ENCODE measurements at regions not wholly inside any gene's neighbourhood (a gene's known extent, or its start where the extent isn't known, plus 50 kb on each side); places are given as distances from the start of the nearest gene placed in this dataset.

DNA sequence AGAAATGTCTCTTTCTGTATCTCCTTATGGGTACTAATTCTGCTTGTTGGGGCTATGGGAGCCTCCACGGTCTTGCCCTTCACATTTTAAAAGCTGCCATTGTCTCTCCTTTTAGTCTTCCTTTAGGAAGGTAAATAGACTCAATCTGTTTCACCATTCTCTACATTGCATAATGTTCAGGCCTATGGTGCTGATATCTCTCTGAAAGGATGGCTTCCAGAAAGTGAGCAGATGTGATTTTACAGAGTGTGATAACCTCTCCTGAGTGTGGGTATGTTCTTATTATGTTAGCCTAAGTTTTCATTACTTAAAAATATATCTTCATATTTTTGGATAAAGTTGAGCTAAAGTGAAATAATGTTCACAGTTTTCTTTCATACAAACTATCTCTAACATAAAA lies 254.0 kb upstream of the PITX2 start:
- Histone ChIP-seq H3K36me3 (ENCODE audit: low read depth) (no peaks in the 10 kb centered on the region), H3K4me3 (no peak overlapping the region), H3K4me1 (ENCODE audit: low read depth) (no peaks in the 10 kb centered on the region), H3K9me3 (no peaks in the 10 kb centered on the region)
- ATAC-seq (no peak), DNase-seq (no peak)
- intact Hi-C loops (cut with DNase I, micrococcal nuclease), result no loop called here
- TF ChIP-seq, protein P1, sequence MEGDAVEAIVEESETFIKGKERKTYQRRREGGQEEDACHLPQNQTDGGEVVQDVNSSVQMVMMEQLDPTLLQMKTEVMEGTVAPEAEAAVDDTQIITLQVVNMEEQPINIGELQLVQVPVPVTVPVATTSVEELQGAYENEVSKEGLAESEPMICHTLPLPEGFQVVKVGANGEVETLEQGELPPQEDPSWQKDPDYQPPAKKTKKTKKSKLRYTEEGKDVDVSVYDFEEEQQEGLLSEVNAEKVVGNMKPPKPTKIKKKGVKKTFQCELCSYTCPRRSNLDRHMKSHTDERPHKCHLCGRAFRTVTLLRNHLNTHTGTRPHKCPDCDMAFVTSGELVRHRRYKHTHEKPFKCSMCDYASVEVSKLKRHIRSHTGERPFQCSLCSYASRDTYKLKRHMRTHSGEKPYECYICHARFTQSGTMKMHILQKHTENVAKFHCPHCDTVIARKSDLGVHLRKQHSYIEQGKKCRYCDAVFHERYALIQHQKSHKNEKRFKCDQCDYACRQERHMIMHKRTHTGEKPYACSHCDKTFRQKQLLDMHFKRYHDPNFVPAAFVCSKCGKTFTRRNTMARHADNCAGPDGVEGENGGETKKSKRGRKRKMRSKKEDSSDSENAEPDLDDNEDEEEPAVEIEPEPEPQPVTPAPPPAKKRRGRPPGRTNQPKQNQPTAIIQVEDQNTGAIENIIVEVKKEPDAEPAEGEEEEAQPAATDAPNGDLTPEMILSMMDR (IDR thresholded peaks at IDR 0.05), result no peak

DNA sequence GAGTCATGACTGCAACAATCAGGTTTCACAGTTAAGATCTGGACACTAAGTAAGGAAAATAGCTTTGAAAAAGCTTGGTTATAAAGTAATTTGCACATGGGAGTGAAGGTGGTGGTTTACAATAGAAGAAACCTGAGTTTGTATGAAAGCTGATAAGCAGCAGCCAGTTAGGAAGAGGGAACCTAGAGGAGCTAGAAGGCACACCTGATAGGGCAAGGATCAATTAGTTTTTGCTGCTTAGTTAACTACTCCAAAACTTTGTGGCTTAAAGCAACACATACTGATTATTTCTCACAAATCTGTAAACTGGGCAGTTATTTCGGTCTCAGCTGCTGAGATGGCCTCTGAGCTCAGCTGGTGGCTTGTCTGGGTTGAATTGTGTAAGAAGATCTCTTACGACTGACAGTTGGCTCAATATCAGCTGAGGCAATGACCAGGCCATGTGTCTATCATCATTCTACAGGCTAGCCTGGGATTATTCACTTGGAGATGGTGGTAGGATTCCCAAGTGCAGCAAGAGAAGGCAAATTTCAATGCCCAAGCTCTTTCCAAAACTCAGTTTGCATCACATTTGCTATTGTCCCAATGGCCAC lies 255.0 kb upstream of the PITX2 start:
- H3K9me3 ChIP-seq, result no peaks in the 10 kb centered on the region
- H3K4me3 ChIP-seq, result no peak overlapping the region
- no peaks in the 10 kb centered on the region for H3K4me1 ChIP-seq (ENCODE audit: low read depth)
- DNase-seq, result no peak
- peak; percentile 57 for ATAC-seq
- TF ChIP-seq, protein P1 (IDR thresholded peaks at IDR 0.05), result no peak
- intact Hi-C loops (cut with DNase I, micrococcal nuclease), result no loop called here
- H3K36me3 ChIP-seq (ENCODE audit: low read depth), result no peaks in the 10 kb centered on the region

DNA sequence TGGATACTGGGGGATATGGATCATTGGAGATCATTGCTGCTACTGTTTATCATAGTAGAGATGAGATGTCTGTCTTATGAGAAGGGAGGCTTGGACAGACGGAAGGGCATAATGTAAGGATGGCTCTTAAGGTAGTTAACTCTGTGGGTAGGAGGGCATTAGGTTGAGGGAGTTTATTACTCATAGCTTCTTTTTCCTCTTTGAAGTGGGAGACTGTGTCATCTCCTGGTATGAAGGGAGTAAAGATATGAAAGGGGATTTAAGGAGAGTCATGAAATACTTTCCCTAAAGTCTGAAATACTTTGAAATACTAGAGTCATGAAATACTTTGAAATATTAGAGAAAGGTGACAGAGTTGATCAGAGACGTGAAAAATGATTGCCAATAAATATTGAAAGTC lies 255.5 kb upstream of the PITX2 start:
- intact Hi-C loops (cut with DNase I, micrococcal nuclease), result no loop called here
- H3K9me3 ChIP-seq, result no peaks in the 10 kb centered on the region
- H3K36me3 ChIP-seq (ENCODE audit: low read depth), result no peaks in the 10 kb centered on the region
- ATAC-seq (no peak), DNase-seq (no peak)
- TF ChIP-seq, protein P1 (IDR thresholded peaks at IDR 0.05), result no peak
- no peaks in the 10 kb centered on the region for H3K4me1 ChIP-seq (ENCODE audit: low read depth)
- no peak overlapping the region for H3K4me3 ChIP-seq

DNA sequence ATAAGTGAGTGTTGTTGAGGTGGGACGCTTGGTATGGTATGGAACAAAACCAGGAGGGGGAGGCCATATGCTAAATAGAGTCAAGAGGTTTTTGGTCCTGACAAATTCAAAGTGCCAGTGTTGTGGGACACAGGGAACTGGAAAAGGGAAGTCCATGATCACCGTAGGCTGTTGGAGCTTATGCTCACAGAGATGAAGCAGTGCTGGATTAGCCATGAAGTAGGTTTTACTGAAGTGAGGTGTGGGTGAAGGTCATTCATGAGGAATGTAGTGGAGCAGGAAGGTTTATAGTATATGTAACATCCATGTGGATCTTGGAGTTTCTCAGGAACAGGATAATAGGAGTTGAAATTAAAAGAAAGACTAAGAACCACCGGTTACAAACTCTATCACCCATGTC lies 256.1 kb upstream of the PITX2 start:
- intact Hi-C loops (cut with DNase I, micrococcal nuclease), result no loop called here
- TF ChIP-seq, protein P1 (IDR thresholded peaks at IDR 0.05), result no peak
- ATAC-seq (no peak), DNase-seq (no peak)
- H3K4me1 ChIP-seq (ENCODE audit: low read depth), result no peaks in the 10 kb centered on the region
- no peaks in the 10 kb centered on the region for H3K36me3 ChIP-seq (ENCODE audit: low read depth)
- no peak overlapping the region for H3K4me3 ChIP-seq
- no peaks in the 10 kb centered on the region for H3K9me3 ChIP-seq

- intact Hi-C loops (cut with DNase I, micrococcal nuclease), result no loop called here
- no peaks in the 10 kb centered on the region for H3K4me1 ChIP-seq (ENCODE audit: low read depth)
- ATAC-seq (no peak), DNase-seq (no peak)
- no peak overlapping the region for H3K4me3 ChIP-seq
- H3K36me3 ChIP-seq (ENCODE audit: low read depth), result no peaks in the 10 kb centered on the region
- TF ChIP-seq, protein P1 (IDR thresholded peaks at IDR 0.05), result no peak
- H3K9me3 ChIP-seq, result no peaks in the 10 kb centered on the region
These were observed 263.4 kb upstream of the PITX2 start for GRCh38 chr4:110886270-110886669.

DNA sequence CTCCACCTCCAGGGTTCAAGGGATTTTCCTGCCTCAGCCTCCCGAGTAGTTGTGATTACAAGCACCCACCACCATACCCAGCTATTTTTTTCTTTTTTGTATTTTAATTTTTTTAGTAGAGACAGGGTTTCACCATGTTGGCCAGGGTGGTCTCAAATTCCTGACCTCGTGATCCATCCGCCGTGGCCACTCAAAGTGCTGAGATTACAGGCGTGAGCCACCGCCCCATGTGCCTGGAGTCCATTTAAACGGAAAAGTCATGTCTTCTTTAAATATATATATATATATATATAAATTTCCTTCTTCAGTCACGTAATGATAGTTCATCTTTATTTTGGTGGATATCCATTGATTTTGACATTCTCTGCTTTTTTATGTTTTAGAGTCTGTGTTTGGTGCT lies 264.0 kb upstream of the PITX2 start:
- no peaks in the 10 kb centered on the region for H3K36me3 ChIP-seq (ENCODE audit: low read depth)
- TF ChIP-seq, protein P1 (IDR thresholded peaks at IDR 0.05), result no peak
- no peak overlapping the region for H3K4me3 ChIP-seq
- H3K9me3 ChIP-seq, result no peaks in the 10 kb centered on the region
- ATAC-seq (no peak), DNase-seq (no peak)
- intact Hi-C loops (cut with DNase I, micrococcal nuclease), result no loop called here
- H3K4me1 ChIP-seq (ENCODE audit: low read depth), result no peaks in the 10 kb centered on the region

Data from mucosa of descending colon (tissue), 3 donors.